Hepatocyte (in vitro differentiated cells): ENCODE measurements at regions not wholly inside any gene's neighbourhood (a gene's known extent, or its start where the extent isn't known, plus 50 kb on each side); places are given as distances from the start of the nearest gene placed in this dataset.

Experiments used
- EZH2 ChIP-seq: fragments of 200-600 bp; sonication (generic); IDR thresholded peaks from 2 replicates; pipeline ENCODE4 v1.6.1; 2016; ENCODE audit warnings: antibody characterized with exemption, mild to moderate bottlenecking, borderline replicate concordance
- TF ChIP-seq, protein P1 (sequence below): fragments of 200-600 bp; sonication (generic); IDR thresholded peaks from 2 replicates; pipeline ENCODE4 v1.5.1; 2016; ENCODE audit warnings: antibody characterized with exemption, mild to moderate bottlenecking; ENCODE audit not compliant: poor library complexity

- TF ChIP-seq, protein P1, sequence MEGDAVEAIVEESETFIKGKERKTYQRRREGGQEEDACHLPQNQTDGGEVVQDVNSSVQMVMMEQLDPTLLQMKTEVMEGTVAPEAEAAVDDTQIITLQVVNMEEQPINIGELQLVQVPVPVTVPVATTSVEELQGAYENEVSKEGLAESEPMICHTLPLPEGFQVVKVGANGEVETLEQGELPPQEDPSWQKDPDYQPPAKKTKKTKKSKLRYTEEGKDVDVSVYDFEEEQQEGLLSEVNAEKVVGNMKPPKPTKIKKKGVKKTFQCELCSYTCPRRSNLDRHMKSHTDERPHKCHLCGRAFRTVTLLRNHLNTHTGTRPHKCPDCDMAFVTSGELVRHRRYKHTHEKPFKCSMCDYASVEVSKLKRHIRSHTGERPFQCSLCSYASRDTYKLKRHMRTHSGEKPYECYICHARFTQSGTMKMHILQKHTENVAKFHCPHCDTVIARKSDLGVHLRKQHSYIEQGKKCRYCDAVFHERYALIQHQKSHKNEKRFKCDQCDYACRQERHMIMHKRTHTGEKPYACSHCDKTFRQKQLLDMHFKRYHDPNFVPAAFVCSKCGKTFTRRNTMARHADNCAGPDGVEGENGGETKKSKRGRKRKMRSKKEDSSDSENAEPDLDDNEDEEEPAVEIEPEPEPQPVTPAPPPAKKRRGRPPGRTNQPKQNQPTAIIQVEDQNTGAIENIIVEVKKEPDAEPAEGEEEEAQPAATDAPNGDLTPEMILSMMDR: no peak
- no peak for TF ChIP-seq EZH2
Measured at GRCh38 chr12:75951399-75952278, 79.9 kb downstream of the PHLDA1 start.
